ENCODE measurements at regions not wholly inside any gene's neighbourhood (a gene's known extent, or its start where the extent isn't known, plus 50 kb on each side); places are given as distances from the start of the nearest gene placed in this dataset.

DNA sequence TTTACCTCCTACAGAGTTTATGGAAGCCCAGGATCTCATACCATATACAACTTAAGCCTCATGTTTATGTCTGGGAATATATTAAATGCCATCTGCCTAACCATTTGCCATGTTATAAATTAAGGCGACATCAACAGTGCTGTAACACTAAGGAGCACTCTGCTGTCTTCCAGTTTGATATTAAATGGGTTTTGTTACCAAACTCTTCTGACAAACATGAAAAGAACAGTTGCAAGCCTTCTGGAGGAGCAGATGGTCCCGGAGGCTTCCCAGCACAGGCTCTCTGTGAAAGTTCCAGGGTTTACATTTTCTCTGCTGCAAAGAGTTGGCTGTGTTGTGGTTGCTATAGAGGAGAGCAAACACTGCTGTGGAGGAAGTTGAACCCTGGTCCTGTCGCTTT is 545.3 kb upstream of the SALL1 start:
- H3K9me3 ChIP-seq (ENCODE audit: insufficient read depth, low read depth, low read length), result no peaks in the 10 kb centered on the region
- H3K27me3 ChIP-seq (ENCODE audit: insufficient read depth, low read length, poor library complexity, severe bottlenecking), result no peaks in the 10 kb centered on the region
- no peaks in the 10 kb centered on the region for H3K4me1 ChIP-seq (ENCODE audit: insufficient read depth, low read length, poor library complexity, severe bottlenecking)
- H3K4me2 ChIP-seq (ENCODE audit: low read depth, low read length, poor library complexity, severe bottlenecking), result no peak overlapping the region
- no peaks in the 10 kb centered on the region for H4K20me1 ChIP-seq (ENCODE audit: insufficient read depth, low read length, poor library complexity, severe bottlenecking)
- no peaks in the 10 kb centered on the region for H3F3A ChIP-seq (ENCODE audit: low read depth)
- no peaks in the 10 kb centered on the region for H3K9me2 ChIP-seq (replicated peaks; ENCODE audit: low read depth, low read length)
- no peak overlapping the region for H2AFZ ChIP-seq (ENCODE audit: low read length)
- TF ChIP-seq, protein P1, sequence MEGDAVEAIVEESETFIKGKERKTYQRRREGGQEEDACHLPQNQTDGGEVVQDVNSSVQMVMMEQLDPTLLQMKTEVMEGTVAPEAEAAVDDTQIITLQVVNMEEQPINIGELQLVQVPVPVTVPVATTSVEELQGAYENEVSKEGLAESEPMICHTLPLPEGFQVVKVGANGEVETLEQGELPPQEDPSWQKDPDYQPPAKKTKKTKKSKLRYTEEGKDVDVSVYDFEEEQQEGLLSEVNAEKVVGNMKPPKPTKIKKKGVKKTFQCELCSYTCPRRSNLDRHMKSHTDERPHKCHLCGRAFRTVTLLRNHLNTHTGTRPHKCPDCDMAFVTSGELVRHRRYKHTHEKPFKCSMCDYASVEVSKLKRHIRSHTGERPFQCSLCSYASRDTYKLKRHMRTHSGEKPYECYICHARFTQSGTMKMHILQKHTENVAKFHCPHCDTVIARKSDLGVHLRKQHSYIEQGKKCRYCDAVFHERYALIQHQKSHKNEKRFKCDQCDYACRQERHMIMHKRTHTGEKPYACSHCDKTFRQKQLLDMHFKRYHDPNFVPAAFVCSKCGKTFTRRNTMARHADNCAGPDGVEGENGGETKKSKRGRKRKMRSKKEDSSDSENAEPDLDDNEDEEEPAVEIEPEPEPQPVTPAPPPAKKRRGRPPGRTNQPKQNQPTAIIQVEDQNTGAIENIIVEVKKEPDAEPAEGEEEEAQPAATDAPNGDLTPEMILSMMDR (conservative IDR thresholded peaks at IDR 0.05; ENCODE audit: low read length), result no peak
- TF ChIP-seq EZH2phosphoT487 (IDR thresholded peaks at IDR 0.05; ENCODE audit: borderline replicate concordance), result no peak
- no peaks in the 10 kb centered on the region for H3K79me2 ChIP-seq (ENCODE audit: insufficient read depth, low read length)
- H3K9ac ChIP-seq (ENCODE audit: low read depth, low read length, poor library complexity, severe bottlenecking), result no peak overlapping the region
- no peak overlapping the region for H3K4me3 ChIP-seq (ENCODE audit: low read length, poor library complexity, severe bottlenecking)
- H3K36me3 ChIP-seq (ENCODE audit: insufficient read depth, low read length), result no peaks in the 10 kb centered on the region

GRCh38 chr16:51691109-51691508 is 540.0 kb upstream of the SALL1 start:
- H3K4me3 ChIP-seq (ENCODE audit: low read length, poor library complexity, severe bottlenecking), result no peak overlapping the region
- no peaks in the 10 kb centered on the region for H3F3A ChIP-seq (ENCODE audit: low read depth)
- no peaks in the 10 kb centered on the region; the same call in 1 of the 2 replicates for H3K9me3 ChIP-seq (ENCODE audit: insufficient read depth, low read depth, low read length)
- no peak for TF ChIP-seq EZH2phosphoT487 (IDR thresholded peaks at IDR 0.05; ENCODE audit: borderline replicate concordance)
- TF ChIP-seq, protein P1 (conservative IDR thresholded peaks at IDR 0.05; ENCODE audit: low read length), result no peak
- no peaks in the 10 kb centered on the region for H3K9me2 ChIP-seq (replicated peaks; ENCODE audit: low read depth, low read length)
- no peak overlapping the region for H3K4me2 ChIP-seq (ENCODE audit: low read depth, low read length, poor library complexity, severe bottlenecking)
- no peaks in the 10 kb centered on the region for H4K20me1 ChIP-seq (ENCODE audit: insufficient read depth, low read length, poor library complexity, severe bottlenecking)
- no peak overlapping the region for H3K9ac ChIP-seq (ENCODE audit: low read depth, low read length, poor library complexity, severe bottlenecking)
- H3K36me3 ChIP-seq (ENCODE audit: insufficient read depth, low read length), result no peaks in the 10 kb centered on the region
- no peaks in the 10 kb centered on the region for H3K27me3 ChIP-seq (ENCODE audit: insufficient read depth, low read length, poor library complexity, severe bottlenecking)
- no peaks in the 10 kb centered on the region for H3K4me1 ChIP-seq (ENCODE audit: insufficient read depth, low read length, poor library complexity, severe bottlenecking)
- no peak overlapping the region for H2AFZ ChIP-seq (ENCODE audit: low read length)
- no peaks in the 10 kb centered on the region for H3K79me2 ChIP-seq (ENCODE audit: insufficient read depth, low read length)

DNA sequence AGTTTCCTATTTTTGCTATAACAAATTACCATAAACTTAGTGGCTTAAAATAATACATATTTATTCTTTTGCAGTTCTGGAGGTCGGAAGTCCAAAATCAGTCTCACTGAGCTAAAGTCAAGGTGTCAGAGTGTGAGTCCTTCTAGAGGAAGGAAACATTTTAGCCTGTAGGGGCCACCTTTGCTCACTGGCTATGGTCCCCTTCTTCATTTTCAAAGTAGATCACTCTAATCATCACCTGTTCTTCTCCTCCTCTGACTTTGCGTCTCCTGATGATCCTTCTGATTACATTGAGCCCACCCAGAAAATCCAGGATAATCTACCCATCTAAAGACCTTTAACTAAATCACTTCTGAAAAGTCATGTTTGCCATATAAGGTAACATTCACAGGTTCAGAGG is 534.4 kb upstream of the SALL1 start:
- H4K20me1 ChIP-seq (ENCODE audit: insufficient read depth, low read length, poor library complexity, severe bottlenecking), result no peaks in the 10 kb centered on the region
- no peaks in the 10 kb centered on the region for H3K4me1 ChIP-seq (ENCODE audit: insufficient read depth, low read length, poor library complexity, severe bottlenecking)
- no peaks in the 10 kb centered on the region for H3K27me3 ChIP-seq (ENCODE audit: insufficient read depth, low read length, poor library complexity, severe bottlenecking)
- no peak overlapping the region for H2AFZ ChIP-seq (ENCODE audit: low read length)
- no peak overlapping the region for H3K4me2 ChIP-seq (ENCODE audit: low read depth, low read length, poor library complexity, severe bottlenecking)
- H3K79me2 ChIP-seq (ENCODE audit: insufficient read depth, low read length), result no peaks in the 10 kb centered on the region
- H3F3A ChIP-seq (ENCODE audit: low read depth), result no peaks in the 10 kb centered on the region
- no peak overlapping the region for H3K4me3 ChIP-seq (ENCODE audit: low read length, poor library complexity, severe bottlenecking)
- H3K9me3 ChIP-seq (ENCODE audit: insufficient read depth, low read depth, low read length), result no peaks in the 10 kb centered on the region; the same call in 1 of the 2 replicates
- TF ChIP-seq, protein P1 (conservative IDR thresholded peaks at IDR 0.05; ENCODE audit: low read length), result no peak
- TF ChIP-seq EZH2phosphoT487 (IDR thresholded peaks at IDR 0.05; ENCODE audit: borderline replicate concordance), result no peak
- no peaks in the 10 kb centered on the region for H3K36me3 ChIP-seq (ENCODE audit: insufficient read depth, low read length)
- H3K9me2 ChIP-seq (replicated peaks; ENCODE audit: low read depth, low read length), result no peaks in the 10 kb centered on the region
- no peak overlapping the region for H3K9ac ChIP-seq (ENCODE audit: low read depth, low read length, poor library complexity, severe bottlenecking)
